ENCODE measurements at regions not wholly inside any gene's neighbourhood (a gene's known extent, or its start where the extent isn't known, plus 50 kb on each side); places are given as distances from the start of the nearest gene placed in this dataset.

DNA sequence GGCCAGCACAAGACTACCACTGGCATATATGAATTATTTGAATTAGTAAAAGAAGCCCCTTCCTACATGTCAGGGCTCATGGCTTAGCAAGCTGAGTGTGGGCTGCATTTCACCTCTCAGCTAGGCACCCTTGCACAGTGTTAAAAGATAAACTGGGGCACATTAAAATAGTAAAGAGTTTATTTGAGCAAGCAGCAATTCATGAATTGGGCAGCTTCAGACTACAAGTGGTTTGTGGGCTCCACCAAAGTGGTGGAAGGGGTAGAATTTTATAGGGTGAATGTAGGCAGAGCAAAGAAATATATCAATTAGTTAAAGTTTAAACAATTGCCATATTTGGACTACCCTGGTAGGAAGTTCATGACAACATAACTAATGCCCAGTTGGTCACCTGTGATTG is 178.8 kb downstream of the PLPP3 start:
- no peak for TF ChIP-seq CTCF (IDR thresholded peaks at IDR 0.05)
- Mint-ChIP-seq H3K27ac (no peak overlapping the region), H3K9me3 (peaks cover 0 to 2% (median 0%) of the 10 kb centered on the region in 7 donors), H3K36me3 (no peaks in the 10 kb centered on the region), H3K4me1 (no peaks in the 10 kb centered on the region), H3K4me3 (no peak overlapping the region), H3K27me3 (ENCODE audit: low read depth in 3 of 3) (peaks cover 4 to 9% (median 8%) of the 10 kb centered on the region in 3 donors)
- Histone ChIP-seq H4K20me1 (ENCODE audit: insufficient read depth, low read length) (no peaks in the 10 kb centered on the region), H3K4me3 (replicated peaks in 1 of 3; ENCODE audit: low read depth in 2 of 3, low read length in 3 of 3) (no peak overlapping the region), H3K4me2 (replicated peaks; ENCODE audit: extremely low read depth, low read length, poor library complexity, severe bottlenecking) (no peak overlapping the region), H3K27me3 (ENCODE audit: control insufficient read depth in 2 of 2, insufficient read depth in 2 of 2, low read length in 2 of 2) (no peaks in the 10 kb centered on the region), H3K79me2 (ENCODE audit: insufficient read depth, low read length) (no peaks in the 10 kb centered on the region), H3K4me1 (ENCODE audit: control insufficient read depth in 1 of 2, insufficient read depth in 2 of 2, low read length in 2 of 2) (no peaks in the 10 kb centered on the region), H3K9me3 (replicated peaks in 1 of 2; ENCODE audit: control insufficient read depth in 1 of 2, insufficient read depth in 1 of 2, low read length in 2 of 2) (no peaks in the 10 kb centered on the region), H2AFZ (ENCODE audit: insufficient read depth, low read depth, low read length, poor library complexity, severe bottlenecking) (no peak overlapping the region), H3K9ac (ENCODE audit: insufficient read depth, low read length, poor library complexity, severe bottlenecking) (no peak overlapping the region), H3K36me3 (replicated peaks in 1 of 2; ENCODE audit: control insufficient read depth in 1 of 2, insufficient read depth in 2 of 2, low read length in 2 of 2) (no peaks in the 10 kb centered on the region), H3K27ac (ENCODE audit: low read depth in 1 of 2, low read length in 2 of 2) (no peak overlapping the region)
- intact Hi-C loops (cut with micrococcal nuclease): no loop called here
- no peak for DNase-seq

DNA sequence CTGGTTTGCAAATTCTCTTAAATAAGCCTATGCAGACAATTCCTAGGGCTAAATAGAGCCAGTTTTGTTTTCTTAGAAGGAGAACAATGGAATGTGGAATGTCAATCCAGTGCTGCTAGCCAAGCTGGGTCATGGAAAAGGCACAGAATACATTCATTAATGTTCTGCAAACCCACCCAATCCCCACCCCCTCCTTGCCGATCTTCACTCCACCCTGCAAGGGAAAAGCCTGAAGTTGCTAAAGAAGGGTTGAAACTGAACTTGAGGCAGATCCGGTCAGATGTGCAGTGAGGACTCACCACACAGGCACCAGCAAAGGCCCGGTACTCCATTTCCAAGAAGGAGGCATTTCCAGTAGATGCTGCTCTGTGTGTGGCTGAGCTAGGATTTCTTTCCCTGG is 179.6 kb downstream of the PLPP3 start:
- H3K27ac Mint-ChIP-seq: no peak overlapping the region
- H3K4me3 Mint-ChIP-seq: no peak overlapping the region
- WGBS (ENCODE audit: insufficient coverage): 83% methylated on average over 1 of the region's 3 CpGs
- no peaks in the 10 kb centered on the region for H3K4me1 Mint-ChIP-seq
- Histone ChIP-seq H3K79me2 (ENCODE audit: insufficient read depth, low read length) (no peaks in the 10 kb centered on the region), H3K9me3 (replicated peaks in 1 of 2; ENCODE audit: control insufficient read depth in 1 of 2, insufficient read depth in 1 of 2, low read length in 2 of 2) (no peaks in the 10 kb centered on the region), H3K4me3 (replicated peaks in 1 of 3; ENCODE audit: low read depth in 2 of 3, low read length in 3 of 3) (no peak overlapping the region), H4K20me1 (ENCODE audit: insufficient read depth, low read length) (no peaks in the 10 kb centered on the region), H3K27ac (ENCODE audit: low read depth in 1 of 2, low read length in 2 of 2) (no peak overlapping the region), H3K27me3 (ENCODE audit: control insufficient read depth in 2 of 2, insufficient read depth in 2 of 2, low read length in 2 of 2) (no peaks in the 10 kb centered on the region), H3K36me3 (replicated peaks in 1 of 2; ENCODE audit: control insufficient read depth in 1 of 2, insufficient read depth in 2 of 2, low read length in 2 of 2) (no peaks in the 10 kb centered on the region), H3K4me2 (replicated peaks; ENCODE audit: extremely low read depth, low read length, poor library complexity, severe bottlenecking) (no peak overlapping the region), H3K4me1 (ENCODE audit: control insufficient read depth in 1 of 2, insufficient read depth in 2 of 2, low read length in 2 of 2) (no peaks in the 10 kb centered on the region), H2AFZ (ENCODE audit: insufficient read depth, low read depth, low read length, poor library complexity, severe bottlenecking) (no peak overlapping the region), H3K9ac (ENCODE audit: insufficient read depth, low read length, poor library complexity, severe bottlenecking) (no peak overlapping the region)
- no peak for DNase-seq
- H3K27me3 Mint-ChIP-seq (ENCODE audit: low read depth in 3 of 3): peaks cover 3 to 9% (median 8%) of the 10 kb centered on the region in 3 donors
- no peaks in the 10 kb centered on the region for H3K36me3 Mint-ChIP-seq
- intact Hi-C loops (cut with micrococcal nuclease): no loop called here
- H3K9me3 Mint-ChIP-seq: peaks cover 0 to 2% (median 0%) of the 10 kb centered on the region in 7 donors
- TF ChIP-seq CTCF (IDR thresholded peaks at IDR 0.05): no peak

All from CD14-positive monocyte (primary cell).